Fibroblast of pulmonary artery (primary cell): ENCODE measurements at regions not wholly inside any gene's neighbourhood (a gene's known extent, or its start where the extent isn't known, plus 50 kb on each side); places are given as distances from the start of the nearest gene placed in this dataset.

ENCODE experiments used
- DNase-seq: peaks from one replicate; pipeline ENCODE4 v3.0.0-alpha.2; 2010; ENCODE audit warnings: low read depth
- H3K4me3 ChIP-seq: replicated peaks from 2 replicates; pipeline ENCODE4 v1.5.1; 2011; ENCODE audit warnings: low read depth, mild to moderate bottlenecking, control low read depth, low read length, moderate library complexity
- TF ChIP-seq, protein P1 (sequence below): IDR thresholded peaks from 2 replicates; pipeline ENCODE4 v1.5.1; 2011; ENCODE audit warnings: mild to moderate bottlenecking, control low read depth, low read length, inconsistent platforms; ENCODE audit errors: missing control alignments

GRCh38 chr18:68583685-68584084 lies 131.2 kb downstream of the TMX3 start:
- DNase-seq: no peak
- TF ChIP-seq, protein P1, sequence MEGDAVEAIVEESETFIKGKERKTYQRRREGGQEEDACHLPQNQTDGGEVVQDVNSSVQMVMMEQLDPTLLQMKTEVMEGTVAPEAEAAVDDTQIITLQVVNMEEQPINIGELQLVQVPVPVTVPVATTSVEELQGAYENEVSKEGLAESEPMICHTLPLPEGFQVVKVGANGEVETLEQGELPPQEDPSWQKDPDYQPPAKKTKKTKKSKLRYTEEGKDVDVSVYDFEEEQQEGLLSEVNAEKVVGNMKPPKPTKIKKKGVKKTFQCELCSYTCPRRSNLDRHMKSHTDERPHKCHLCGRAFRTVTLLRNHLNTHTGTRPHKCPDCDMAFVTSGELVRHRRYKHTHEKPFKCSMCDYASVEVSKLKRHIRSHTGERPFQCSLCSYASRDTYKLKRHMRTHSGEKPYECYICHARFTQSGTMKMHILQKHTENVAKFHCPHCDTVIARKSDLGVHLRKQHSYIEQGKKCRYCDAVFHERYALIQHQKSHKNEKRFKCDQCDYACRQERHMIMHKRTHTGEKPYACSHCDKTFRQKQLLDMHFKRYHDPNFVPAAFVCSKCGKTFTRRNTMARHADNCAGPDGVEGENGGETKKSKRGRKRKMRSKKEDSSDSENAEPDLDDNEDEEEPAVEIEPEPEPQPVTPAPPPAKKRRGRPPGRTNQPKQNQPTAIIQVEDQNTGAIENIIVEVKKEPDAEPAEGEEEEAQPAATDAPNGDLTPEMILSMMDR: no peak
- no peak overlapping the region for H3K4me3 ChIP-seq

DNA sequence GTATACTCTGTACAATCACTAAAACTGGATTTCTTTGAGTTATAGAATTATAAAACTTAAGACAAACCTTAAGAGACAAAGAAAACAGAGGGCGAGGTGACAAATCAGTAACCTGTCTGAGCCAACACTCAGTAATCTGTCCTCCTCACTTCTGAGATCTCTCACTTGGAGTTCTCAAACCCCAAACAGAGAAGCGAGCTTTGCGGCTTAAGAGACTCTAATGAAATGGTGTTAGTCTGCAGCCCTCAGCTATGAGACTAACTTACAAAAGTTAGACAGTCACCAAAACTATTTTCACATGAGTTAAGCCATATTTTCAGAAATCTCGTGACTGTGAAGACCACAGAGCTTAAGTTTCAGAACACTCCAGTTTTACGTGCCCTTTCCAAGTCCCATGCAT lies 140.6 kb downstream of the TMX3 start:
- no peak for DNase-seq
- H3K4me3 ChIP-seq: no peak overlapping the region
- TF ChIP-seq, protein P1: no peak

DNA sequence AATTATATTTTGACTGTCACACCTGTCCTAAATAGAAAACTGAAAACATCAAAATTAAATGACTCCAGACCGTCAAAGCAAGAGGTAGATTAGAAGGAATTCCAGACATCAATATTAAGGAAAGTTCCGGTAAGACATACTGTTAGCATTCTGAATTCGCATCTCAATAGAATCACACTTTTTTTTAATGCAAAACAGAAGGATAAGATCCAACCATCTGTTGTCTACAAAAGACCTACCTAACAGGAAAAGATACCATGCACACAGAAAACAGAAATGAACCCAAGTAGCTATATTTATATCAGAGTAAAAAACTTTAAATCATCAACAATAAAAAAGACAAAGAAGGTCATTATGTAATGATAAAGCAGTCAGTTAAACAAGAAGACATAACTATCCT lies 145.0 kb downstream of the TMX3 start:
- TF ChIP-seq, protein P1: no peak
- no peak for DNase-seq
- H3K4me3 ChIP-seq: no peak overlapping the region

- TF ChIP-seq, protein P1: no peak
- no peak for DNase-seq
- no peak overlapping the region for H3K4me3 ChIP-seq
These were observed 146.3 kb downstream of the TMX3 start for GRCh38 chr18:68568364-68569155.

- TF ChIP-seq, protein P1: no peak
- no peak for DNase-seq
- H3K4me3 ChIP-seq: no peak overlapping the region
These were observed 147.9 kb downstream of the TMX3 start for GRCh38 chr18:68566991-68567390.

DNA sequence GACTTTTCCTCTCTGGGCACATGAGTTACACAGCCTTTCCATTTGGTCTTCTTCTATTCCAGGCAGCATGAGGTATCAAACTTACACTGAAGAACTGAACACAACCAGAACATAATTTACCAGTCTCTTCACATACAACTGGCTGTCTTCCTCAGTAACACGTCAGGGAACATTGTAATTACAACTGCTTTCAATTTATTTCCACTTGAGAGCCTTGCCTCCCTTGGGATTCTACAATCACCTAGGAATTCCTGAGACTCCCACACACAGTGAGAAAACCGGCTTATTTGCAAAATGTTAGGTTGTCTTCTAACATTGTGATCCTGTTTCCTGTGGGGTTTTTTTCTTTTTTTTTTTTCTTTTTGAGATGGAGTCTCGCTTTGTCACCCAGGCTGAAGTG lies 149.9 kb downstream of the TMX3 start:
- H3K4me3 ChIP-seq: no peak overlapping the region
- peak; percentile 16 for DNase-seq
- TF ChIP-seq, protein P1: no peak

DNA sequence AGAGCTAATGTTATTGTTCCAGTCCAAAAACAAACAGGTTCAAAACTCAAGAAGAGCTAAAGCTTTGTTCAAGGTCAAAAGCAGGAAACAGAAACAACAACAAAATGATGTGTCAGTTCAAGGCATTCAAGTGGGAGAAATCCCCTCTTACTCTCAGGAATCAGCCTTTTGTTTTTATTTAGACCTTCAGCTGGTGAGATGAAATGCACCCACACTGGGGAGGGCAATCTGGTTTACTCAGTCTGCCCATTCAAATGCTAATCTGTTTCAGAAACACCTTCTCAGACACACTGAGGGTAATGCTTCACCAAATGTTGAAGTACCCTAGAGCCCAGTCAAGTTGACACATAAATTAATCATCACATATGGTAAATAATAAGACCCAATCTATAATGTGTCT lies 150.6 kb downstream of the TMX3 start:
- no peak for DNase-seq
- no peak overlapping the region for H3K4me3 ChIP-seq
- TF ChIP-seq, protein P1: no peak
